K562 (cell line): ENCODE measurements at regions not wholly inside any gene's neighbourhood (a gene's known extent, or its start where the extent isn't known, plus 50 kb on each side); places are given as distances from the start of the nearest gene placed in this dataset.

Source experiments
- ARNT ChIP-seq, 2 experiments: fragments of 450-650 bp; IDR thresholded peaks; 2 replicates each; pipeline ENCODE4 v1.6.1; 2016; ENCODE audit warnings: mild to moderate bottlenecking in 1 of 2
- CHCHD3 ChIP-seq: fragments of 250-450 bp; sonication (Bioruptor Pico); IDR thresholded peaks from 2 replicates; pipeline ENCODE4 v2.1.2; 2022; ENCODE audit warnings: mild to moderate bottlenecking
- GABPB1 ChIP-seq: sonication (generic); formaldehyde crosslinking; IDR thresholded peaks from 2 replicates; pipeline ENCODE4 v1.8.0; 2022; ENCODE audit warnings: mild to moderate bottlenecking, missing genetic modification reagents
- KDM1A ChIP-seq, 2 experiments: fragments of 450-650 bp; IDR thresholded peaks; 2 replicates each; pipeline ENCODE4 v1.6.1; 2016; ENCODE audit warnings: mild to moderate bottlenecking in 2 of 2
- NCOR1 ChIP-seq: fragments of 450-650 bp; IDR thresholded peaks from 2 replicates; pipeline ENCODE4 v1.6.1; 2016; ENCODE audit warnings: mild to moderate bottlenecking, moderate library complexity
- TEAD1 ChIP-seq, 2 experiments: fragments of 450-650 bp in 1 of 2; sonication (generic) in 1 of 2; formaldehyde crosslinking; IDR thresholded peaks; 2 replicates each; pipeline versions ENCODE4 v1.4.0 to v1.8.0; 2020 to 2022; ENCODE audit warnings: mild to moderate bottlenecking in 2 of 2, missing genetic modification reagents in 1 of 2
- ZC3H8 ChIP-seq: fragments of 450-650 bp; IDR thresholded peaks from 2 replicates; pipeline ENCODE4 v1.6.1; 2017
- ZKSCAN8 ChIP-seq: fragments of 200-800 bp; sonication (Bioruptor generic); IDR thresholded peaks from 2 replicates; pipeline ENCODE4 v1.6.1; 2016; ENCODE audit warnings: missing genetic modification characterization, missing compliant biosample characterization
- ZNF507 ChIP-seq: conservative IDR thresholded peaks from 2 replicates; pipeline ENCODE4 v1.6.1; 2017; ENCODE audit warnings: missing genetic modification characterization, missing compliant biosample characterization
- ZNF584 ChIP-seq: fragments of 200-800 bp; sonication (Bioruptor generic); IDR thresholded peaks from 2 replicates; pipeline ENCODE4 v1.6.1; 2016; ENCODE audit warnings: low read depth, mild to moderate bottlenecking, missing genetic modification characterization, missing compliant biosample characterization
- ZNF717 ChIP-seq: fragments of 250-450 bp; sonication (Bioruptor Pico); IDR thresholded peaks from 2 replicates; pipeline ENCODE4 v1.5.0; 2021
- TF ChIP-seq, protein P1 (sequence below): IDR thresholded peaks from 2 replicates; pipeline ENCODE4 v1.6.1; 2011; ENCODE audit not compliant: insufficient read length; ENCODE audit errors: extremely low read depth
- TF ChIP-seq, protein P2 (sequence below): sonication (generic); formaldehyde crosslinking; IDR thresholded peaks from 2 replicates; pipeline ENCODE4 v1.8.0; 2022; ENCODE audit warnings: mild to moderate bottlenecking, low read depth, missing genetic modification reagents
- TF ChIP-seq, protein P3 (sequence below): fragments of 450-650 bp; IDR thresholded peaks from 2 replicates; pipeline ENCODE4 v1.6.1; 2016; ENCODE audit warnings: low read depth, mild to moderate bottlenecking, moderate library complexity
- TF ChIP-seq, protein P4 (sequence below): sonication (generic); formaldehyde crosslinking; IDR thresholded peaks from 2 replicates; pipeline ENCODE4 v1.8.0; 2022; ENCODE audit warnings: mild to moderate bottlenecking, missing genetic modification reagents

DNA sequence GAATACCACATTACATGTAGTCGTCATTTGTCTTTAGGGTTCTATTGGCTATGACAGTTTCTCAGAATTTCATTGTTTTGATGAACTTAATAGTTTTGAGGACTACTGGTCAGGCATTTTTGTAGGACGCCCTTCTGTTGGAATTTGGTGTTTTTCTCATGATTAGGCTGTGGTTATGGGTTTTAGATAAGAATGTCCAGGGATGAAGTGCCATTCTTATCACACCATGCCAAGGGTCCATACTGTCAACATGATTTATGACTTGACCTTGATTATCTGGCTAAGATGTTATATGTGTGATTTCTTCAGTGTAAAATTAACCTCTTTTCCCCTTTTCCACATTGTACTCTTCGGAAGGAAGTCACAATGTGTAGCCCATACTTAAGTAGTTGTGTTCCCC, 135.3 kb downstream of the DIPK2A start (continued):
- TF ChIP-seq, protein P1, sequence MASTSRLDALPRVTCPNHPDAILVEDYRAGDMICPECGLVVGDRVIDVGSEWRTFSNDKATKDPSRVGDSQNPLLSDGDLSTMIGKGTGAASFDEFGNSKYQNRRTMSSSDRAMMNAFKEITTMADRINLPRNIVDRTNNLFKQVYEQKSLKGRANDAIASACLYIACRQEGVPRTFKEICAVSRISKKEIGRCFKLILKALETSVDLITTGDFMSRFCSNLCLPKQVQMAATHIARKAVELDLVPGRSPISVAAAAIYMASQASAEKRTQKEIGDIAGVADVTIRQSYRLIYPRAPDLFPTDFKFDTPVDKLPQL = no peak
- TF ChIP-seq CHCHD3 (no peak), GABPB1 (CRISPR knock-in tag) (no peak), ZNF507 (tag) (no peak), TEAD1 (CRISPR knock-in tag; IDR thresholded peaks at IDR 0.05) (peak in 1 of 2 experiments; percentile 47; a peak in 1 of 4 replicates), ZKSCAN8 (CRISPR knock-in tag) (no peak), ZNF717 (no peak), KDM1A (IDR thresholded peaks at IDR 0.05) (peak; percentile 62 to 74), ZC3H8 (no peak), ZNF584 (CRISPR knock-in tag) (no peak), NCOR1 (peak; percentile 27; the same call in 1 of the 2 replicates), ARNT (IDR thresholded peaks at IDR 0.05) (no peak)
- TF ChIP-seq, protein P2, sequence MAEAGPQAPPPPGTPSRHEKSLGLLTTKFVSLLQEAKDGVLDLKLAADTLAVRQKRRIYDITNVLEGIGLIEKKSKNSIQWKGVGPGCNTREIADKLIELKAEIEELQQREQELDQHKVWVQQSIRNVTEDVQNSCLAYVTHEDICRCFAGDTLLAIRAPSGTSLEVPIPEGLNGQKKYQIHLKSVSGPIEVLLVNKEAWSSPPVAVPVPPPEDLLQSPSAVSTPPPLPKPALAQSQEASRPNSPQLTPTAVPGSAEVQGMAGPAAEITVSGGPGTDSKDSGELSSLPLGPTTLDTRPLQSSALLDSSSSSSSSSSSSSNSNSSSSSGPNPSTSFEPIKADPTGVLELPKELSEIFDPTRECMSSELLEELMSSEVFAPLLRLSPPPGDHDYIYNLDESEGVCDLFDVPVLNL = no peak
- TF ChIP-seq, protein P3, sequence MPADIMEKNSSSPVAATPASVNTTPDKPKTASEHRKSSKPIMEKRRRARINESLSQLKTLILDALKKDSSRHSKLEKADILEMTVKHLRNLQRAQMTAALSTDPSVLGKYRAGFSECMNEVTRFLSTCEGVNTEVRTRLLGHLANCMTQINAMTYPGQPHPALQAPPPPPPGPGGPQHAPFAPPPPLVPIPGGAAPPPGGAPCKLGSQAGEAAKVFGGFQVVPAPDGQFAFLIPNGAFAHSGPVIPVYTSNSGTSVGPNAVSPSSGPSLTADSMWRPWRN = peak; percentile 67; the same call in 1 of the 2 replicates
- TF ChIP-seq, protein P4, sequence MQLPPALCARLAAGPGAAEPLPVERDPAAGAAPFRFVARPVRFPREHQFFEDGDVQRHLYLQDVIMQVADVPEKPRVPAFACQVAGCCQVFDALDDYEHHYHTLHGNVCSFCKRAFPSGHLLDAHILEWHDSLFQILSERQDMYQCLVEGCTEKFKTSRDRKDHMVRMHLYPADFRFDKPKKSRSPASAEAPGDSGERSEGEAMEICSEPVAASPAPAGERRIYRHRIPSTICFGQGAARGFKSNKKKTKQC (CRISPR knock-in tag) = no peak
